Hematopoietic multipotent progenitor cell treated with erythropoietin and hydrocortisone succinate and interleukin-3 and kit ligand, for 8 days (in vitro differentiated cells): ENCODE measurements at regions not wholly inside any gene's neighbourhood (a gene's known extent, or its start where the extent isn't known, plus 50 kb on each side); places are given as distances from the start of the nearest gene placed in this dataset.

Experiments
- DNase-seq: peaks from one replicate; pipeline ENCODE4 v3.0.0-alpha.2; 2015

GRCh38 chr16:11401161-11402050, 56.1 kb downstream of the RMI2 start:
- DNase-seq: no peak

GRCh38 chr16:11402051-11402744, 56.9 kb downstream of the RMI2 start:
- no peak for DNase-seq

GRCh38 chr16:11402745-11403533, 57.7 kb downstream of the RMI2 start:
- DNase-seq: no peak

GRCh38 chr16:11403534-11403795, 58.2 kb downstream of the RMI2 start:
- DNase-seq: no peak

- no peak for DNase-seq
These were observed 58.7 kb downstream of the RMI2 start for GRCh38 chr16:11403920-11404319.

- no peak for DNase-seq
These were observed 59.3 kb downstream of the RMI2 start for GRCh38 chr16:11404603-11405002.

GRCh38 chr16:11405331-11406176, 60.3 kb downstream of the RMI2 start:
- DNase-seq: peak; percentile 59

GRCh38 chr16:11406177-11406560, 60.9 kb downstream of the RMI2 start:
- no peak for DNase-seq

GRCh38 chr16:11407047-11407982, 62.1 kb downstream of the RMI2 start:
- peak; percentile 75 for DNase-seq

- DNase-seq: peak; percentile 18
These were observed 63.0 kb downstream of the RMI2 start for GRCh38 chr16:11408216-11408615.

- no peak for DNase-seq
These were observed 64.1 kb downstream of the RMI2 start for GRCh38 chr16:11409398-11409797.

GRCh38 chr16:11410376-11411058, 65.3 kb downstream of the RMI2 start:
- peak; percentile 7 for DNase-seq

GRCh38 chr16:11411059-11411550, 65.8 kb downstream of the RMI2 start:
- DNase-seq: no peak

GRCh38 chr16:11412175-11412904, 67.1 kb downstream of the RMI2 start:
- DNase-seq: no peak

GRCh38 chr16:11412965-11413887, 68.0 kb downstream of the RMI2 start:
- no peak for DNase-seq

- DNase-seq: no peak
These were observed 68.8 kb downstream of the RMI2 start for GRCh38 chr16:11413907-11414595.

GRCh38 chr16:11414815-11415775, 69.8 kb downstream of the RMI2 start:
- no peak for DNase-seq
